IMR-90 (cell line): ENCODE measurements at regions not wholly inside any gene's neighbourhood (a gene's known extent, or its start where the extent isn't known, plus 50 kb on each side); places are given as distances from the start of the nearest gene placed in this dataset.

ENCODE experiments used
- ATAC-seq: fragments of 200-7000 bp; cut with Tn5 transposase; 2 replicates; pipeline ENCODE4 v1.9.1; 2020; ENCODE audit warnings: low read depth, mild to moderate bottlenecking, moderate library complexity
- BruUV-seq: library from RNA; stranded (reverse); fragments of 400-500 nt; replicated peaks from 2 replicates; lab custom pipeline; 2021; lab: Mats Ljungman, UMichigan
- CTCF ChIA-PET: fragments of 300-600 bp; formaldehyde crosslinking; extraction: SDS; loops from one replicate; lab custom pipeline; 2021; ENCODE audit warnings: antibody characterized with exemption; lab: Yijun Ruan, JAX
- POLR2A ChIA-PET: fragments of 300-600 bp; sonication (Branson Sonifier 250); formaldehyde crosslinking; loops from one replicate; lab custom pipeline; 2022; ENCODE audit warnings: antibody characterized with exemption; ENCODE audit not compliant: unreplicated experiment; lab: Charles Lee
- DNase-seq: peaks from one replicate; pipeline ENCODE4 v3.0.0; 2013
- H2AFZ ChIP-seq: replicated peaks from 2 replicates; pipeline ENCODE3; 2013; ENCODE audit warnings: low read length, mild to moderate bottlenecking; ENCODE audit not compliant: poor library complexity
- H2AK5ac ChIP-seq: 2 replicates; pipeline ENCODE4 v1.6.1; 2013; ENCODE audit warnings: low read depth, low read length, inconsistent platforms
- H2AK9ac ChIP-seq: replicated peaks from 2 replicates; pipeline ENCODE3; 2013; ENCODE audit warnings: mild to moderate bottlenecking, low read depth, low read length, moderate library complexity; ENCODE audit not compliant: poor library complexity
- H2BK120ac ChIP-seq: 2 replicates; pipeline ENCODE4 v1.6.1; 2013; ENCODE audit warnings: low read depth, low read length, inconsistent platforms
- H2BK15ac ChIP-seq: 3 replicates; pipeline ENCODE4 v1.6.1; 2013; ENCODE audit warnings: low read depth, low read length, inconsistent platforms
- H2BK20ac ChIP-seq: 2 replicates; pipeline ENCODE4 v1.6.1; 2013; ENCODE audit warnings: low read depth, mild to moderate bottlenecking, inconsistent platforms, low read length, moderate library complexity
- H2BK5ac ChIP-seq: 2 replicates; pipeline ENCODE4 v1.6.1; 2013; ENCODE audit warnings: mild to moderate bottlenecking, low read depth, low read length, inconsistent platforms; ENCODE audit not compliant: poor library complexity, severe bottlenecking
- H3K14ac ChIP-seq: replicated peaks from 2 replicates; pipeline ENCODE4 v1.6.1; 2013; ENCODE audit warnings: low read depth, low read length, inconsistent platforms
- H3K18ac ChIP-seq: 2 replicates; pipeline ENCODE4 v1.6.1; 2013; ENCODE audit warnings: low read depth, low read length, control low read depth
- H3K23ac ChIP-seq: 2 replicates; pipeline ENCODE4 v1.6.1; 2013; ENCODE audit warnings: low read depth, low read length, inconsistent platforms
- H3K27ac ChIP-seq: 2 replicates; pipeline ENCODE4 v1.5.1; 2013; ENCODE audit warnings: mild to moderate bottlenecking, control low read depth, low read length; ENCODE audit not compliant: insufficient read depth
- H3K27me3 ChIP-seq: 2 replicates; pipeline ENCODE4 v1.6.1; 2013; ENCODE audit warnings: low read length; ENCODE audit not compliant: control insufficient read depth, insufficient read depth
- H3K36me3 ChIP-seq: 2 replicates; pipeline ENCODE4 v1.6.1; 2013; ENCODE audit warnings: low read length, mixed read lengths; ENCODE audit not compliant: control insufficient read depth, insufficient read depth
- H3K4ac ChIP-seq: 2 replicates; pipeline ENCODE4 v1.6.1; 2013; ENCODE audit warnings: low read depth, low read length, inconsistent platforms
- H3K4me1 ChIP-seq: 2 replicates; pipeline ENCODE4 v1.6.1; 2013; ENCODE audit warnings: low read length, mixed read lengths; ENCODE audit not compliant: control insufficient read depth, insufficient read depth
- H3K4me2 ChIP-seq: 2 replicates; pipeline ENCODE4 v1.6.1; 2013; ENCODE audit warnings: low read depth, mild to moderate bottlenecking, control low read depth, low read length, moderate library complexity
- H3K4me3 ChIP-seq: 2 replicates; pipeline ENCODE4 v1.5.1; 2013; ENCODE audit warnings: low read depth, mild to moderate bottlenecking, control low read depth, low read length, moderate library complexity; ENCODE audit not compliant: insufficient read depth
- H3K56ac ChIP-seq: 2 replicates; pipeline ENCODE4 v1.6.1; 2013; ENCODE audit warnings: low read length, inconsistent platforms; ENCODE audit not compliant: insufficient read depth; ENCODE audit errors: extremely low read depth
- H3K79me1 ChIP-seq, 2 experiments: 2 replicates each; pipeline ENCODE4 v1.6.1; 2013; ENCODE audit warnings: low read length in 2 of 2, inconsistent platforms in 1 of 2, low read depth in 1 of 2
- H3K9ac ChIP-seq: 2 replicates; pipeline ENCODE4 v1.6.1; 2013; ENCODE audit warnings: low read depth, low read length, control low read depth
- H3K9me1 ChIP-seq: 2 replicates; pipeline ENCODE4 v1.6.1; 2013; ENCODE audit warnings: low read length, inconsistent platforms; ENCODE audit not compliant: insufficient read depth
- H3K9me3 ChIP-seq: 2 replicates; pipeline ENCODE4 v1.6.1; 2013; ENCODE audit warnings: low read length; ENCODE audit not compliant: control insufficient read depth, insufficient read depth
- H4K20me1 ChIP-seq: 2 replicates; pipeline ENCODE4 v1.6.1; 2013; ENCODE audit warnings: low read length, inconsistent platforms; ENCODE audit not compliant: insufficient read depth
- H4K5ac ChIP-seq: 2 replicates; pipeline ENCODE4 v1.6.1; 2013; ENCODE audit warnings: mild to moderate bottlenecking, low read depth, low read length, control low read depth
- H4K8ac ChIP-seq, 2 experiments: 2 replicates each; pipeline ENCODE4 v1.6.1; 2013; ENCODE audit warnings: low read depth in 2 of 2, low read length in 2 of 2, control low read depth in 1 of 2, inconsistent platforms in 1 of 2
- H4K91ac ChIP-seq: 2 replicates; pipeline ENCODE4 v1.6.1; 2013; ENCODE audit warnings: low read depth, low read length, inconsistent platforms; ENCODE audit not compliant: insufficient read depth
- BHLHE40 ChIP-seq: fragments of 150-350 bp; IDR thresholded peaks from 2 replicates; pipeline ENCODE4 v1.6.1; 2016; ENCODE audit warnings: mild to moderate bottlenecking, low read depth, low read length
- CTCF ChIP-seq: conservative IDR thresholded peaks from 2 replicates; pipeline ENCODE4 v1.5.1; 2012; ENCODE audit warnings: mild to moderate bottlenecking, low read depth, low read length, improper control_type of control experiment
- NFE2L2 ChIP-seq: fragments of 150-350 bp; IDR thresholded peaks from 2 replicates; pipeline ENCODE4 v1.6.1; 2016; ENCODE audit warnings: low read depth, mild to moderate bottlenecking, low read length
- RCOR1 ChIP-seq: IDR thresholded peaks from 2 replicates; pipeline ENCODE4 v1.6.1; 2012; ENCODE audit warnings: mild to moderate bottlenecking, low read length, improper control_type of control experiment; ENCODE audit not compliant: insufficient replicate concordance
- USF2 ChIP-seq: fragments of 150-350 bp; IDR thresholded peaks from 2 replicates; pipeline ENCODE4 v1.6.1; 2017; ENCODE audit warnings: mild to moderate bottlenecking, antibody characterized with exemption, low read length, low read depth
- WGBS, 2 experiments: methylation state at CpG; one replicate each; pipeline versions ENCODE4 v1.1.5 to v1.1.7; 2013; ENCODE audit warnings: missing lambda C conversion rate in 2 of 2; ENCODE audit not compliant: insufficient read length in 1 of 2; ENCODE audit errors: extremely low coverage in 2 of 2; 5-methylcytosine and 5-hydroxymethylcytosine counted together
- dilution Hi-C: fragments of 300-500 bp; cut with HindIII; formaldehyde crosslinking; loops from one replicate; pipeline ENCODE4 v1.14.3; 2018; ENCODE audit warnings: low sequenced_read_pairs; ENCODE audit not compliant: unreplicated experiment
- in situ Hi-C: fragments of 300-500 bp; cut with MboI; formaldehyde crosslinking; loops from 3 replicates; pipeline ENCODE4 v1.14.3; 2019; ENCODE audit warnings: low sequenced_read_pairs, inconsistent platforms, mixed read lengths
- intact Hi-C: fragments of 100-400 bp; cut with micrococcal nuclease; formaldehyde crosslinking; loops from 2 replicates; pipeline ENCODE4 v1.10.0; 2022

- 0 out of 2 replicates have a peak overlapping the region, but pooled peaks have one; percentile 20 for H4K5ac ChIP-seq
- intact Hi-C loops (no loop called here), dilution Hi-C loops (no loop called here), in situ Hi-C loops (no loop called here)
- no CpG with 5 or more reads among the region's 6 CpGs for WGBS, 2 experiments
- peak overlapping the region; percentile 54 for H2AFZ ChIP-seq
- no peak overlapping the region for H3K18ac ChIP-seq
- peak overlapping the region; percentile 56 for H2AK5ac ChIP-seq
- no peak overlapping the region for H3K56ac ChIP-seq
- ChIA-PET CTCF (no interaction called here), POLR2A (no interaction called here)
- H4K8ac ChIP-seq: peak overlapping the region in 1 of 2 experiments; percentile 22; a peak in 1 of 4 replicates
- no peaks in the 10 kb centered on the region for H3K79me1 ChIP-seq
- H2BK120ac ChIP-seq: peak overlapping the region; percentile 32
- no peak overlapping the region; the same call in 1 of the 2 replicates for H4K91ac ChIP-seq
- H3K9ac ChIP-seq: no peak overlapping the region
- TF ChIP-seq RCOR1 (no peak), CTCF (no peak), USF2 (no peak), BHLHE40 (no peak), NFE2L2 (no peak)
- peak overlapping the region; percentile 27; the same call in 1 of the 2 replicates for H3K23ac ChIP-seq
- no peak for DNase-seq
- no peaks in the 10 kb centered on the region for H3K27me3 ChIP-seq
- H3K9me1 ChIP-seq: peaks cover 3% of the 10 kb centered on the region; the same call in 1 of the 2 replicates
- no peak overlapping the region for H3K27ac ChIP-seq
- no peak overlapping the region for H2BK5ac ChIP-seq
- peak overlapping the region; percentile 3; the same call in 1 of the 2 replicates for H3K4ac ChIP-seq
- no peaks in the 10 kb centered on the region for H4K20me1 ChIP-seq
- H2BK15ac ChIP-seq: peak overlapping the region; percentile 54; the same call in 2 of the 3 replicates
- H3K4me3 ChIP-seq: no peak overlapping the region
- no peak overlapping the region for H3K4me2 ChIP-seq
- no peaks in the 10 kb centered on the region for H3K36me3 ChIP-seq
- H3K14ac ChIP-seq: peak overlapping the region; percentile 21; the same call in 1 of the 2 replicates
- ATAC-seq: no peak
- H3K4me1 ChIP-seq: peaks cover 5% of the 10 kb centered on the region
- no peaks in the 10 kb centered on the region for H3K9me3 ChIP-seq
- BruUV-seq: no TSS peak
- H2BK20ac ChIP-seq: peak overlapping the region; percentile 58
- H2AK9ac ChIP-seq: no peak overlapping the region
Measured at GRCh38 chr3:66110840-66111239, 72.1 kb upstream of the MAGI1 start.
